ENCODE measurements at regions not wholly inside any gene's neighbourhood (a gene's known extent, or its start where the extent isn't known, plus 50 kb on each side); places are given as distances from the start of the nearest gene placed in this dataset.

GRCh38 chr2:8583400-8584173, 98.3 kb upstream of the ID2 start:
- peak overlapping the region; percentile 43 to 62 (median 49) for H3K4me3 Mint-ChIP-seq
- H3K4me1 Mint-ChIP-seq: peaks cover 29% of the 10 kb centered on the region
- TF ChIP-seq CTCF (IDR thresholded peaks at IDR 0.05; ENCODE audit: unreplicated experiment in 3 of 3): no peak
- no peaks in the 10 kb centered on the region for H3K9me3 Mint-ChIP-seq
- H3K27ac Mint-ChIP-seq: peak overlapping the region; percentile 62 to 89 (median 81)
- no peaks in the 10 kb centered on the region for H3K36me3 Mint-ChIP-seq (ENCODE audit: low read depth)
- peaks cover 9% of the 10 kb centered on the region for H3K27me3 Mint-ChIP-seq (ENCODE audit: low read depth)

GRCh38 chr2:8584174-8585066, 97.4 kb upstream of the ID2 start:
- Mint-ChIP-seq H3K27me3 (ENCODE audit: low read depth) (peaks cover 5% of the 10 kb centered on the region), H3K4me3 (peak overlapping the region; percentile 43 to 62 (median 49)), H3K9me3 (no peaks in the 10 kb centered on the region), H3K4me1 (peaks cover 22% of the 10 kb centered on the region), H3K27ac (peak overlapping the region; percentile 62 to 89 (median 81)), H3K36me3 (ENCODE audit: low read depth) (no peaks in the 10 kb centered on the region)
- TF ChIP-seq CTCF (IDR thresholded peaks at IDR 0.05; ENCODE audit: unreplicated experiment in 3 of 3): no peak

- no peak for TF ChIP-seq CTCF (IDR thresholded peaks at IDR 0.05; ENCODE audit: unreplicated experiment in 3 of 3)
- H3K9me3 Mint-ChIP-seq: no peaks in the 10 kb centered on the region
- H3K4me1 Mint-ChIP-seq: peaks cover 22% of the 10 kb centered on the region
- peak overlapping the region in 2 of 3 experiments; percentile 33 to 72 for H3K27ac Mint-ChIP-seq
- no peaks in the 10 kb centered on the region for H3K36me3 Mint-ChIP-seq (ENCODE audit: low read depth)
- H3K4me3 Mint-ChIP-seq: no peak overlapping the region
- H3K27me3 Mint-ChIP-seq (ENCODE audit: low read depth): peaks cover 5% of the 10 kb centered on the region
Measured at GRCh38 chr2:8586457-8587051, 95.3 kb upstream of the ID2 start.

- H3K9me3 Mint-ChIP-seq: no peaks in the 10 kb centered on the region
- H3K36me3 Mint-ChIP-seq (ENCODE audit: low read depth): no peaks in the 10 kb centered on the region
- no peak overlapping the region for H3K4me3 Mint-ChIP-seq
Measured at GRCh38 chr2:8587251-8587791, 94.5 kb upstream of the ID2 start.

More at GRCh38 chr2:8587251-8587791, 94.5 kb upstream of the ID2 start:
- peaks cover 5% of the 10 kb centered on the region for H3K27me3 Mint-ChIP-seq (ENCODE audit: low read depth)
- no peak for TF ChIP-seq CTCF (IDR thresholded peaks at IDR 0.05; ENCODE audit: unreplicated experiment in 3 of 3)
- peaks cover 22% of the 10 kb centered on the region for H3K4me1 Mint-ChIP-seq
- H3K27ac Mint-ChIP-seq: peak overlapping the region in 2 of 3 experiments; percentile 22 to 69

Measured in nephron (organoid).